Liver (tissue), 8 donors: ENCODE measurements at regions not wholly inside any gene's neighbourhood (a gene's known extent, or its start where the extent isn't known, plus 50 kb on each side); places are given as distances from the start of the nearest gene placed in this dataset.

Experiments used
- DNase-seq: peaks from one replicate; pipeline ENCODE4 v3.0.0-alpha.2; 2017; ENCODE audit warnings: low spot score
- H3K27ac ChIP-seq, 2 donors: one replicate each; pipeline ENCODE4 v1.7.0; 2013; ENCODE audit warnings: inconsistent platforms in 2 of 2, low read length in 2 of 2, control low read depth in 1 of 2, low read depth in 1 of 2, mild to moderate bottlenecking in 1 of 2
- H3K27me3 ChIP-seq, 4 donors: one replicate each; pipeline versions ENCODE4 v1.6.1 to v1.7.0; 2013; ENCODE audit warnings: low read length in 3 of 4, inconsistent platforms in 1 of 4, mild to moderate bottlenecking in 1 of 4, moderate library complexity in 1 of 4; ENCODE audit not compliant: control insufficient read depth in 4 of 4, insufficient read depth in 4 of 4
- H3K36me3 ChIP-seq, 4 donors: one replicate each; pipeline versions ENCODE4 v1.6.1 to v1.7.0; 2013; ENCODE audit warnings: low read length in 3 of 4, mild to moderate bottlenecking in 3 of 4, low read depth in 1 of 4, moderate library complexity in 1 of 4; ENCODE audit not compliant: control insufficient read depth in 4 of 4, insufficient read depth in 3 of 4
- H3K4me1 ChIP-seq, 4 donors: one replicate each; pipeline versions ENCODE4 v1.6.1 to v1.7.0; 2013; ENCODE audit warnings: low read length in 3 of 4, mild to moderate bottlenecking in 3 of 4, moderate library complexity in 1 of 4; ENCODE audit not compliant: control insufficient read depth in 4 of 4, insufficient read depth in 4 of 4
- H3K4me3 ChIP-seq, 3 donors: one replicate each; pipeline versions ENCODE4 v1.6.1 to v1.7.0; 2013; ENCODE audit warnings: low read length in 3 of 3, control low read depth in 1 of 3, low read depth in 1 of 3, mild to moderate bottlenecking in 1 of 3
- H3K9ac ChIP-seq, 2 donors: one replicate each; pipeline ENCODE4 v1.7.0; 2013; ENCODE audit warnings: low read length in 2 of 2, mild to moderate bottlenecking in 2 of 2, moderate library complexity in 2 of 2, control low read depth in 1 of 2, low read depth in 1 of 2
- H3K9me3 ChIP-seq, 4 donors: one replicate each; pipeline versions ENCODE4 v1.6.1 to v1.7.0; 2013; ENCODE audit warnings: low read length in 3 of 4; ENCODE audit not compliant: control insufficient read depth in 4 of 4
- ATF3 ChIP-seq: IDR thresholded peaks from 2 replicates; pipeline ENCODE4 v1.6.1; 2016; ENCODE audit warnings: antibody characterized with exemption
- CTCF ChIP-seq: fragments of 150-350 bp; IDR thresholded peaks from 2 replicates; pipeline ENCODE4 v1.5.1; 2017; ENCODE audit warnings: improper control_type of control experiment, low read depth, low read length; ENCODE audit not compliant: missing input control
- EGR1 ChIP-seq, 2 donors: IDR thresholded peaks; 2 replicates each; pipeline ENCODE4 v1.6.1; 2016 to 2018; ENCODE audit warnings: antibody characterized with exemption in 2 of 2, low read depth in 2 of 2
- FOXA2 ChIP-seq: IDR thresholded peaks from 2 replicates; pipeline ENCODE4 v1.6.1; 2016; ENCODE audit warnings: antibody characterized with exemption
- GABPA ChIP-seq, 2 donors: IDR thresholded peaks in 1 of 2; conservative IDR thresholded peaks in 1 of 2; 2 replicates each; pipeline ENCODE4 v1.6.1; 2016; ENCODE audit warnings: antibody characterized with exemption in 2 of 2, mild to moderate bottlenecking in 1 of 2, moderate library complexity in 1 of 2
- HNF4A ChIP-seq, 2 donors: conservative IDR thresholded peaks; 2 replicates each; pipeline ENCODE4 v1.6.1; 2016; ENCODE audit warnings: antibody characterized with exemption in 2 of 2, mild to moderate bottlenecking in 2 of 2
- HNF4G ChIP-seq: IDR thresholded peaks from 2 replicates; pipeline ENCODE4 v1.6.1; 2016; ENCODE audit warnings: antibody characterized with exemption
- JUND ChIP-seq, 2 donors: IDR thresholded peaks; 2 replicates each; pipeline ENCODE4 v1.6.1; 2016; ENCODE audit warnings: antibody characterized with exemption in 2 of 2
- MAX ChIP-seq: IDR thresholded peaks from 2 replicates; pipeline ENCODE4 v1.6.1; 2016; ENCODE audit warnings: antibody characterized with exemption
- RAD21 ChIP-seq, 2 donors: IDR thresholded peaks; 2 replicates each; pipeline ENCODE4 v1.6.1; 2016; ENCODE audit warnings: antibody characterized with exemption in 2 of 2, mild to moderate bottlenecking in 2 of 2
- REST ChIP-seq: IDR thresholded peaks from 2 replicates; pipeline ENCODE4 v1.6.1; 2016; ENCODE audit warnings: antibody characterized with exemption, mild to moderate bottlenecking
- SP1 ChIP-seq: IDR thresholded peaks from 2 replicates; pipeline ENCODE4 v1.6.1; 2018; ENCODE audit warnings: antibody characterized with exemption, mild to moderate bottlenecking
- TAF1 ChIP-seq: conservative IDR thresholded peaks from 2 replicates; pipeline ENCODE4 v1.6.1; 2016; ENCODE audit warnings: antibody characterized with exemption, mild to moderate bottlenecking
- YY1 ChIP-seq: IDR thresholded peaks from 2 replicates; pipeline ENCODE4 v1.6.1; 2016; ENCODE audit warnings: antibody characterized with exemption, mild to moderate bottlenecking
- ZBTB33 ChIP-seq: IDR thresholded peaks from 2 replicates; pipeline ENCODE4 v1.6.1; 2016; ENCODE audit warnings: antibody characterized with exemption
- WGBS: extraction: QIAGEN DNeasy Blood & Tissue Kit; methylation state at CpG from one replicate; pipeline ENCODE4 v1.1.7; 2013; 5-methylcytosine and 5-hydroxymethylcytosine counted together
- donor health status: healthy.
- donor health status: healthy.
- donor health status: healthy.
- donor health status: healthy.
- donor health status: healthy.

GRCh38 chr1:112320058-112320457 is 76.0 kb upstream of the CTTNBP2NL start:
- WGBS: 76% methylated on average over 2 of the region's 2 CpGs
- H3K27ac ChIP-seq: no peak overlapping the region
- H3K27me3 ChIP-seq: no peaks in the 10 kb centered on the region

More at GRCh38 chr1:112320058-112320457, 76.0 kb upstream of the CTTNBP2NL start:
- Histone ChIP-seq H3K4me1 (peaks cover 0 to 3% (median 0%) of the 10 kb centered on the region in 4 donors), H3K4me3 (no peak overlapping the region), H3K9ac (no peak overlapping the region), H3K9me3 (no peaks in the 10 kb centered on the region), H3K36me3 (no peaks in the 10 kb centered on the region)
- TF ChIP-seq REST (no peak), ZBTB33 (no peak), FOXA2 (no peak), GABPA (IDR thresholded peaks at IDR 0.05 in 1 of 2, conservative IDR thresholded peaks at IDR 0.05 in 1 of 2) (no peak), HNF4G (no peak), HNF4A (conservative IDR thresholded peaks at IDR 0.05) (no peak), JUND (IDR thresholded peaks at IDR 0.05) (no peak), SP1 (no peak), MAX (no peak), RAD21 (IDR thresholded peaks at IDR 0.05) (no peak), ATF3 (no peak), EGR1 (IDR thresholded peaks at IDR 0.05; ENCODE audit: low read depth in 2 of 2) (no peak), TAF1 (no peak), CTCF (no peak), YY1 (no peak)
- no peak for DNase-seq
